Neural progenitor cell (in vitro differentiated cells): ENCODE measurements at regions not wholly inside any gene's neighbourhood (a gene's known extent, or its start where the extent isn't known, plus 50 kb on each side); places are given as distances from the start of the nearest gene placed in this dataset.

Experiments
- DNase-seq: peaks from one replicate; pipeline ENCODE4 v3.0.0-alpha.2; 2016; ENCODE audit warnings: low spot score
- H2AFZ ChIP-seq: fragments of 200-600 bp; sonication (generic); replicated peaks from 2 replicates; pipeline ENCODE4 v1.6.1; 2016; ENCODE audit warnings: antibody characterized with exemption
- H3F3A ChIP-seq: fragments of 200-600 bp; sonication (generic); 2 replicates; pipeline ENCODE4 v1.6.1; 2016; ENCODE audit warnings: antibody characterized with exemption, low read depth
- H3K27ac ChIP-seq: fragments of 200-600 bp; sonication (generic); 2 replicates; pipeline ENCODE4 v1.5.1; 2016; ENCODE audit warnings: mild to moderate bottlenecking
- H3K27me3 ChIP-seq: fragments of 200-600 bp; sonication (generic); 2 replicates; pipeline ENCODE4 v1.6.1; 2016; ENCODE audit warnings: mild to moderate bottlenecking, moderate library complexity
- H3K36me3 ChIP-seq: fragments of 200-600 bp; sonication (generic); 2 replicates; pipeline ENCODE4 v1.5.1; 2016
- H3K4me1 ChIP-seq: fragments of 200-600 bp; sonication (generic); 2 replicates; pipeline ENCODE4 v1.6.1; 2016; ENCODE audit warnings: mixed run types
- H3K4me2 ChIP-seq: fragments of 200-600 bp; sonication (generic); 2 replicates; pipeline ENCODE4 v1.6.1; 2016
- H3K4me3 ChIP-seq: fragments of 200-600 bp; sonication (generic); 2 replicates; pipeline ENCODE4 v1.5.1; 2016
- H3K79me2 ChIP-seq: fragments of 200-600 bp; sonication (generic); 2 replicates; pipeline ENCODE4 v1.6.1; 2016; ENCODE audit warnings: low read depth
- H3K9ac ChIP-seq: fragments of 200-600 bp; sonication (generic); 2 replicates; pipeline ENCODE4 v1.6.1; 2016
- H3K9me3 ChIP-seq: fragments of 200-600 bp; sonication (generic); 2 replicates; pipeline ENCODE4 v1.5.1; 2016; ENCODE audit warnings: low read depth
- H4K20me1 ChIP-seq: fragments of 200-600 bp; sonication (generic); 2 replicates; pipeline ENCODE4 v1.6.1; 2016; ENCODE audit warnings: low read depth
- H3K27ac Mint-ChIP-seq: 3 replicates; pipeline ENCODE4 v1.8.0; 2021; ENCODE audit warnings: mixed read lengths
- H3K27me3 Mint-ChIP-seq: 2 replicates; pipeline ENCODE4 v1.8.0; 2022; ENCODE audit warnings: low read depth, mild to moderate bottlenecking, inconsistent platforms, moderate library complexity, mixed read lengths; ENCODE audit not compliant: insufficient read depth
- H3K36me3 Mint-ChIP-seq: 3 replicates; pipeline ENCODE4 v1.8.0; 2021; ENCODE audit warnings: mixed read lengths
- H3K4me1 Mint-ChIP-seq: 3 replicates; pipeline ENCODE4 v1.8.0; 2021; ENCODE audit warnings: mixed read lengths
- H3K4me3 Mint-ChIP-seq: 3 replicates; pipeline ENCODE4 v1.8.0; 2021; ENCODE audit warnings: mild to moderate bottlenecking, moderate library complexity, mixed read lengths
- H3K9me3 Mint-ChIP-seq: 3 replicates; pipeline ENCODE4 v1.8.0; 2020; ENCODE audit warnings: mixed read lengths
- EZH2 ChIP-seq: fragments of 200-600 bp; sonication (generic); IDR thresholded peaks from 2 replicates; pipeline ENCODE4 v1.6.1; 2017; ENCODE audit warnings: antibody characterized with exemption, mild to moderate bottlenecking, moderate library complexity
- EZH2phosphoT487 ChIP-seq: fragments of 200-600 bp; sonication (generic); IDR thresholded peaks from 2 replicates; pipeline ENCODE4 v1.6.1; 2017; ENCODE audit warnings: antibody characterized with exemption
- TF ChIP-seq, protein P1 (sequence below): fragments of 200-600 bp; sonication (generic); IDR thresholded peaks from 2 replicates; pipeline ENCODE4 v1.5.1; 2017; ENCODE audit warnings: antibody characterized with exemption, mild to moderate bottlenecking

- H3K4me3 ChIP-seq, result no peak overlapping the region
- no peak overlapping the region for H3K27ac Mint-ChIP-seq
- H2AFZ ChIP-seq, result no peak overlapping the region
- H3K4me3 Mint-ChIP-seq, result no peak overlapping the region
- H3K4me1 Mint-ChIP-seq, result no peaks in the 10 kb centered on the region
- H3K27me3 Mint-ChIP-seq, result no peaks in the 10 kb centered on the region
- H3K27ac ChIP-seq, result no peak overlapping the region
- peaks cover 14% of the 10 kb centered on the region for H3K9me3 ChIP-seq
- H3K4me2 ChIP-seq, result no peak overlapping the region
- H3K36me3 Mint-ChIP-seq, result peaks cover 52% of the 10 kb centered on the region
- H3K9ac ChIP-seq, result no peak overlapping the region
- TF ChIP-seq, protein P1, sequence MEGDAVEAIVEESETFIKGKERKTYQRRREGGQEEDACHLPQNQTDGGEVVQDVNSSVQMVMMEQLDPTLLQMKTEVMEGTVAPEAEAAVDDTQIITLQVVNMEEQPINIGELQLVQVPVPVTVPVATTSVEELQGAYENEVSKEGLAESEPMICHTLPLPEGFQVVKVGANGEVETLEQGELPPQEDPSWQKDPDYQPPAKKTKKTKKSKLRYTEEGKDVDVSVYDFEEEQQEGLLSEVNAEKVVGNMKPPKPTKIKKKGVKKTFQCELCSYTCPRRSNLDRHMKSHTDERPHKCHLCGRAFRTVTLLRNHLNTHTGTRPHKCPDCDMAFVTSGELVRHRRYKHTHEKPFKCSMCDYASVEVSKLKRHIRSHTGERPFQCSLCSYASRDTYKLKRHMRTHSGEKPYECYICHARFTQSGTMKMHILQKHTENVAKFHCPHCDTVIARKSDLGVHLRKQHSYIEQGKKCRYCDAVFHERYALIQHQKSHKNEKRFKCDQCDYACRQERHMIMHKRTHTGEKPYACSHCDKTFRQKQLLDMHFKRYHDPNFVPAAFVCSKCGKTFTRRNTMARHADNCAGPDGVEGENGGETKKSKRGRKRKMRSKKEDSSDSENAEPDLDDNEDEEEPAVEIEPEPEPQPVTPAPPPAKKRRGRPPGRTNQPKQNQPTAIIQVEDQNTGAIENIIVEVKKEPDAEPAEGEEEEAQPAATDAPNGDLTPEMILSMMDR, result no peak
- no peaks in the 10 kb centered on the region for H3K4me1 ChIP-seq
- H3K27me3 ChIP-seq, result no peaks in the 10 kb centered on the region
- DNase-seq, result no peak
- no peaks in the 10 kb centered on the region for H3K36me3 ChIP-seq
- H4K20me1 ChIP-seq, result no peaks in the 10 kb centered on the region
- H3F3A ChIP-seq, result no peaks in the 10 kb centered on the region
- no peaks in the 10 kb centered on the region for H3K79me2 ChIP-seq
- peaks cover 67% of the 10 kb centered on the region for H3K9me3 Mint-ChIP-seq
Observed at GRCh38 chr19:27777242-27777641, 1435.7 kb downstream of the UQCRFS1 start.

- Histone ChIP-seq H3K27ac (no peak overlapping the region), H3K79me2 (no peaks in the 10 kb centered on the region), H2AFZ (no peak overlapping the region), H3K36me3 (no peaks in the 10 kb centered on the region), H3K9me3 (peaks cover 14% of the 10 kb centered on the region), H3K4me2 (no peak overlapping the region), H3K27me3 (no peaks in the 10 kb centered on the region), H3K9ac (no peak overlapping the region), H3F3A (no peaks in the 10 kb centered on the region), H3K4me3 (no peak overlapping the region), H3K4me1 (no peaks in the 10 kb centered on the region), H4K20me1 (no peaks in the 10 kb centered on the region)
- H3K36me3 Mint-ChIP-seq, result peaks cover 55% of the 10 kb centered on the region
- H3K9me3 Mint-ChIP-seq, result peaks cover 72% of the 10 kb centered on the region
- H3K4me3 Mint-ChIP-seq, result no peak overlapping the region
- no peaks in the 10 kb centered on the region for H3K4me1 Mint-ChIP-seq
- no peaks in the 10 kb centered on the region for H3K27me3 Mint-ChIP-seq
- TF ChIP-seq, protein P1, result no peak
- TF ChIP-seq EZH2, result no peak
- no peak for TF ChIP-seq EZH2phosphoT487
- no peak for DNase-seq
- H3K27ac Mint-ChIP-seq, result no peak overlapping the region
Observed at GRCh38 chr19:27776524-27776923, 1436.4 kb downstream of the UQCRFS1 start.

DNA sequence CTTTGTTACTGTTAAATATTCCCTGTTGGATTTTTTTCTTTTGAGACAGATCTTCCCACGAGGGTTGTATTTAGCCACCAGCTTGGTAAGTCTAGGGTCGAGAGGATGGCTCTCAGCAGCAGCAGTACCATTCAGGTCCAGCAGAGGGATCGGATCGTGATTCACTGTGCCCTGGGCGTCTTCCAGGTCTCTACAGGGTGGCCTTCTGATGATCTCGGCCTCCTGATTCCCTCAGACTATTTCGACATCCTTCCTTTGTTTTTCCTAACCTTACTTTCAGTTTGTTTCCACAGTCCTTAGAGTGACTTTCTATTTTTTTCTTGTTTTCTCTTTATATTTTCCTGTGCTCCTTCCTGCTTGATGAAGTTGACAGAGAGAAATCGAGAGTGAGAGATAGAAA, 1436.9 kb downstream of the UQCRFS1 start:
- H3K79me2 ChIP-seq, result no peaks in the 10 kb centered on the region
- peaks cover 56% of the 10 kb centered on the region for H3K36me3 Mint-ChIP-seq
- no peaks in the 10 kb centered on the region for H3K4me1 Mint-ChIP-seq
- no peaks in the 10 kb centered on the region for H3K36me3 ChIP-seq
- no peak overlapping the region for H2AFZ ChIP-seq
- no peak overlapping the region for H3K27ac ChIP-seq
- H3K4me2 ChIP-seq, result no peak overlapping the region
- no peak for DNase-seq
- no peaks in the 10 kb centered on the region for H3K27me3 ChIP-seq
- peaks cover 75% of the 10 kb centered on the region for H3K9me3 Mint-ChIP-seq
- TF ChIP-seq EZH2phosphoT487 (no peak), EZH2 (no peak)
- TF ChIP-seq, protein P1, result peak; percentile 3
- H3F3A ChIP-seq, result no peaks in the 10 kb centered on the region
- peaks cover 14% of the 10 kb centered on the region for H3K9me3 ChIP-seq
- no peak overlapping the region for H3K9ac ChIP-seq
- no peaks in the 10 kb centered on the region for H3K4me1 ChIP-seq
- no peak overlapping the region for H3K4me3 ChIP-seq
- no peak overlapping the region for H3K27ac Mint-ChIP-seq
- no peaks in the 10 kb centered on the region for H4K20me1 ChIP-seq
- no peak overlapping the region for H3K4me3 Mint-ChIP-seq
- no peaks in the 10 kb centered on the region for H3K27me3 Mint-ChIP-seq

DNA sequence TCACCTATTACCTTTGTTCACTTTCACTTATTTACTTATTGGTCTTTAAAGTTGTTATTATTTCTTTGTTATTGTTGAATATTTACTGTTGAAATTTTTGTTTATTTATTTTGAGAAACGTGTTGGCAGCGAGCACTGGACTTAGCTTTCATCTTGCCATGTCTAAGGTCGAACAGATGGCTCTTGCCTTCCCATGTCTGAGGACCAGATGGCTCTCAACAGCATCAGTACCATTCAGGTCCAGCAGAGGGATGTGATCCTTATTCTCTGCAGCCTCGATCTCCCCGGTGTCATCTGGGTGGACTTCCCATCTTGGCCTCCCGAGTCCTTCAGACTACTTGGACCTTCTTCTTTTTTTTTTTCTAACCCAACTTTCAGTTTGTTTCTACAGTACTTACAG, 1437.6 kb downstream of the UQCRFS1 start:
- Mint-ChIP-seq H3K4me1 (no peaks in the 10 kb centered on the region), H3K27me3 (no peaks in the 10 kb centered on the region), H3K27ac (no peak overlapping the region), H3K4me3 (no peak overlapping the region), H3K9me3 (peaks cover 75% of the 10 kb centered on the region), H3K36me3 (peaks cover 52% of the 10 kb centered on the region)
- no peak overlapping the region for H3K4me3 ChIP-seq
- H2AFZ ChIP-seq, result no peak overlapping the region
- H3K4me2 ChIP-seq, result no peak overlapping the region
- peaks cover 14% of the 10 kb centered on the region for H3K9me3 ChIP-seq
- H3K9ac ChIP-seq, result no peak overlapping the region
- H3K36me3 ChIP-seq, result no peaks in the 10 kb centered on the region
- H4K20me1 ChIP-seq, result no peaks in the 10 kb centered on the region
- no peaks in the 10 kb centered on the region for H3K4me1 ChIP-seq
- H3K79me2 ChIP-seq, result no peaks in the 10 kb centered on the region
- no peaks in the 10 kb centered on the region for H3F3A ChIP-seq
- no peaks in the 10 kb centered on the region for H3K27me3 ChIP-seq
- DNase-seq, result no peak
- H3K27ac ChIP-seq, result no peak overlapping the region
- TF ChIP-seq EZH2phosphoT487, result no peak
- TF ChIP-seq, protein P1, result no peak
- TF ChIP-seq EZH2, result no peak
